Medulla oblongata (tissue), 1 donor: ENCODE measurements at regions not wholly inside any gene's neighbourhood (a gene's known extent, or its start where the extent isn't known, plus 50 kb on each side); places are given as distances from the start of the nearest gene placed in this dataset.

ENCODE experiments used
- DNase-seq: peaks from one replicate; pipeline ENCODE4 v3.0.0-alpha.2; 2015; ENCODE audit errors: extremely low spot score

DNA sequence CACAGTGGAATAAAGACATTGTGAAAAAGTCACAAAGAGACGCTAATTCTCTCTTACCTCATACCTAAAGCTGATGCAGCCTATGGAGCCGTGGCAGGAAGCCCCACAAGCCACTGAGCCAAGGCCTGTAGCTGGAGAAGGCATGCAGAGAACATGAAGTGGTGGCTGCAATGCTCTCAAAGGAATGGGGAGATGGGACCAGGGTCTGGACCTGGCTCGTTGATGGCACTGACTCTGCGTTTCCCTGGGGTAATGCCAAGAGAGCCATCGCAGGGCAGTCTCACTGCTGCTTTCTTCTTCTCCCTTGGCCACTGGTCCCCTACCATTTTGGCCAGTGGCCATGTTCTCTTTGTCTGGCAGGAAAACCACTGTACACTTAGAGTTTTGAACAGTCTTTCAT lies 329.9 kb upstream of the ZMIZ1 start:
- no peak for DNase-seq

DNA sequence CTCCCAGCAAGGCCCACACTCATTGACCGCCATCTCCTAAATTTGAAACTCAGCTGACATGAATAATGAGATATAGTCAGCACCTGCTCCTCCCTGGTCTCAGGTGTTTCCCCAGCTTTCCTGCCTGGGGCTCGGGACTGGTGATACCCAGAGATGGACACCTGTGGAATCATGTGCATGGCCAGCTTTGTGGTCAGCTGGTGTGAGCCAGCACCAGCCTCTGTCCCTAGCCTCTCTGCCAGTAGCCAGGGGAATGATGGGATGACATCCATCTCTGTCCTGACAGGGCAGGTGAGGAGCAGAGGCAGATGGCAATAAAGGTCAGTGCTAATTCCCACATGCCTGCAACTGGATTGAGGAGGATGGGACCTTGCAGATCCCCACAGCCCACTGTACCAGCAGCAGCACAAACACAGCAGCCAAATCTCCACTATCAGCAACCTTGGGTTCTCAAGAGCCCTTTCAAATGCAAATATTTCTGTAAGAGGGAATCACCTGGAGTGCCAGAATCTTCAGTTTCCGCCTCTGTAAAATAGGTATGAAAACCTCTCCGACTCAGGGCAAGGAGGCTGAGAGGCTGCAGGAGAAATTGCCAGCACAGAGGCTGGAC lies 329.2 kb upstream of the ZMIZ1 start:
- DNase-seq = no peak

DNA sequence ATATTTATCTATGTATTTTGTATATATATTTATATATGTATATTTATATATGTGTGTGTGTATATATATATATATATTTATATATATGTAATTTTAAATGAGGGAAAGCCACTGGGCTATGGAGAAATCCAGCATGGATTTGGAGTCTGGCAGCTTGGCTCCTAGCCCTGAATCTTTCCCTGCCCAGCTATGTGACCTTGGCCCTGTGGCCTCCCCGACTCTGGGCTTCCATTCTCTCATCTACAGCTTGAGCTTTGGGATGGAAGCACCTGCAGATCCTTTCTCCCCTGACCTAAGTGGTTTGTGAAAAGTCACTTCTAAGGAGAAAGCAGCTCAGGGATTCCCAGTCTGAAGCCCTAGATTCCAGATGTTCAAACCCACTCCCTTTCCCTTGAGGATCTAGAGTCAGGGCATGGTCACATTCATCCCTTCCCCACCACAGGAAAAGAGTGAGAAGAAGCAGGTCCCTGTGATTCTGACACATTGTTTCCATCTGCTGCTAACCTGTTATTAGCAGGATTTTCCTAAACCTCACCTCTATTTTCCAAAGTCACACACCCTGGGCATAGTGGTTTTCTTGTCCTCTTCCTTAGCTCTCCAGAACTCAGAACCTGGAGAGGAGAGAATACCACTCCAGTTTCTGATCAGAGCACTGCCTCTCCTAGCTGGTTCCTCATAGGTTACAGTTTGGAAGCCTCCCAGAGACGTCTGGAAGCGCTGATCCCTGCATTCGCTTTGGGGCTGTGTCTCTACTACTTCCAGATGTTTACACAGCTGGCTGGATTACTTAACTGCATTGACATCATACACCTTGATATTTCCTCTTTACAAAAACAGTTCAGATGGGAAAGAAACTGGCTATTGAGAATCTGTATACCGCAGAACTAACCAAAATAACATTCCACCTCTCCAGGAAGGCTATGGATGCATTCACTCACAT lies 327.5 kb upstream of the ZMIZ1 start:
- no peak for DNase-seq

DNA sequence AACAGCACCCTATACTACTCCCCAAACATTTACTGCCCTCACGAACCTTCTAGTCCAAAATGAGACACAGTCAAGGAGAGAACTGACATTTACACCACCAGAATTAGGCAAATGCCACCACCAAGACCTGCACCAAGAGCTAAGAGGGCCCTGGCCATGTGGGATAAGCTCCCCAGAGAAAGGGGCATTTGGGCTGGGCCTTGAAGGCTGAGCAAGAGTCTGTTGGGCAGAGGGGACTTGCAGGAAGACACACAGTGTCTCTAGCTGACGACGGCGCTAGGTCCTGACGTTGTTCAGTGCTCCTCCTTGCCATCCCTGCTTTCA lies 326.4 kb upstream of the ZMIZ1 start:
- no peak for DNase-seq

DNA sequence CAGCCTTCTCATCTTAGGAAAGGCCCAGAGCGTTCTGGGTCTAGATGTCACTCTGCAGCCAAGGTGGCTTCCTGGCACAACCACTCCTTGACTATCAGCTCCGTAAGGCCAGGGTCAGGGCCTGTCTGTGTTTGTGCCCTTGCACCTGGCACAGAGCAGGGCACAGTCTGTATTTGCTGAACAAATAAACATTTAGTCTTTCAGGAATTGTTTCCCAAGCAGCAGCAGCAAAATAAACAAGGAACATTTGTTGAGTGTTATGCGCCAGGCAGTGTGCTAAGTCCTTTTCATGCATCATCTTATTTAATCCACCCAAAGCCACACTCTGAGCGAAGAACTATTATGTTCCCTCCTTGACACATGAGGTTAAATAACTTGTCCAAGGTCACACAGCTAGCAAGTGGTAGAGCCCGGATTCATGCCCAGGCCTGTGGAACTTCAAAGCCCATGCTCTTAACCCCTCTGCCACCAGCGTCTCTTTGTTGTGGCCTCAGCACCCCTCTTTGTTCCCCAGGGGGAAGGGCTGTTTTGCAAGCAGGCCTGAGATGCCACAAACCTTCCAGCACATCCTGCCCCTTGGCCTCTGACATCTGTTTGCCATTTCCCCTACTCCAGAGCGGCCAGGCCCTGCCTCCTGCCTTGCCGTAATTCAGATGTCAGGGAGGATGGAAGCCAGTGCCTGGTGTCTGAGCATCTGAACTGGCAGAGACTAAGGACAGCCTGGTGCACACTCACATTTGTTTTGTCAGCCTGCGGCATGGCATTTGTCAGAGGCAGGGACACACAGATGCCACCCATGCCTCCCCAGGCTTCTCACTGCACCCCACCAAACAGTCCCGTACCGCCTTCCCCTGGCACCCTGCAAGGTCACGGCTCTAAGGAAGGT lies 325.8 kb upstream of the ZMIZ1 start:
- DNase-seq = no peak

DNA sequence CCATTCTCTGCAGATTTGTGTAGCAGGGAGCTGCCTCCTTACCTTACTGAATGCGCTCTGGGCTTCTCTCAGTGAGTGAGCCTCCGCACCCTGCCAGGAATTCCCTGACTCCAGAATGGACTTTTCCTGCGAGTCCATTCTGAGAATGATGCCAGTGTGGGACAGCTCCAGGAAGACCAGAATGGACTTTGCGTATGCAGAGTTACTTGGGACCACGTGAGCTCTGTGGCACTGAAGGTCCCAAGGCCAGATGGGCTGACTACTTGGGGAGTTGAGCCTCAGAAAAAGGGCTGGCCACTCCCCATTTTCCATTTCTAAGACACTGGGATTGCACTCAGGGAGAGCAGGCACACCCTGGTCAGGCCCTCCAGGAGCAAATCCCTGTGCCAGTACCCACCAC lies 324.7 kb upstream of the ZMIZ1 start:
- no peak for DNase-seq

DNA sequence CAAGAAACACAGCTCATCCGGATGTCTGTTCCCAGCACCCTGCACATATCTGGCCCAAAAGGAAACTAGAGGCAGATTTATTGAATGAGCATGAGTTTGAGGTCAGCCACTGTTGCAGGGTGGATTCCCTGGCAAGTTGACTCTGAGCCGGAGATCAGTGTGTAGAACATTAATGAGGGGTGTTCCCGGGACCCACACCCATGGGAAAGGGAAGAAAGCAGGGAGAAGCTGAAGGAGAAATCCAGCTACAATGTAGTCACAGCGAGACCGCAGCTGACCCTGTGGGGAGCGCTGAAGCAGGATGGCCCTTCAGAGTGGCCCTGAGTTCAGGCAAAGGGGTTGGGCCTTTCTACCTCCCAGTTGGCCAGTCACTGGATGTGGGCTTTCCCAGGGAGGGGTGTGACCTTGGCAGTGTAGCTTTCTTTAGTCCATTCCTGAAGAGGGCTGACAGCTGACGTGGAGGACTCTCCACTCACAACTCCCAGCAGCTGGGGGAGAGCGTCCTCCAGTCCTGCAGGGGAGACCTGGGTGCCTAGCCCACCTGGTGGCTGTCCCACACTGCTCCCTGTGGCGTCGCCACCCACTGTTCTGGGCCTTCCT lies 324.2 kb upstream of the ZMIZ1 start:
- DNase-seq = no peak

DNA sequence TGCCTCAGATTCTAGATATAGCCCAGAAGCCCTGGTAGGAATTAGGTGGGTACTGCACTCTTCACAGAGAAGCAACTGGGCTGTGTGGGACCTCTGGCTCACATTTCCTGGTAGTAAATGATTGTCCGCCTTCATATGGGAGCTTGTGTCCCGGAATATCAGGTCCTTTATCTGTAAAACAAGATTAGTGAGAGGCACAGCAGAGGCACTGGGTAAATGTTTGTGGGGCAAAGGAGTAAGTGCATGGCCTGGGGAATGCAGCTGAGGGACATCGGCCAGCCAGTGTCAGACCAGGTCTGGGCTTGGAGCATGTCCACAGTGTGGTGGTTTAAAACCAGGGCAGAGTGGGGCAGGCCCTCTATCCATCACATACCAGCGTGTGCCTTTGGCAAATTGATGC lies 323.3 kb upstream of the ZMIZ1 start:
- DNase-seq = no peak

DNA sequence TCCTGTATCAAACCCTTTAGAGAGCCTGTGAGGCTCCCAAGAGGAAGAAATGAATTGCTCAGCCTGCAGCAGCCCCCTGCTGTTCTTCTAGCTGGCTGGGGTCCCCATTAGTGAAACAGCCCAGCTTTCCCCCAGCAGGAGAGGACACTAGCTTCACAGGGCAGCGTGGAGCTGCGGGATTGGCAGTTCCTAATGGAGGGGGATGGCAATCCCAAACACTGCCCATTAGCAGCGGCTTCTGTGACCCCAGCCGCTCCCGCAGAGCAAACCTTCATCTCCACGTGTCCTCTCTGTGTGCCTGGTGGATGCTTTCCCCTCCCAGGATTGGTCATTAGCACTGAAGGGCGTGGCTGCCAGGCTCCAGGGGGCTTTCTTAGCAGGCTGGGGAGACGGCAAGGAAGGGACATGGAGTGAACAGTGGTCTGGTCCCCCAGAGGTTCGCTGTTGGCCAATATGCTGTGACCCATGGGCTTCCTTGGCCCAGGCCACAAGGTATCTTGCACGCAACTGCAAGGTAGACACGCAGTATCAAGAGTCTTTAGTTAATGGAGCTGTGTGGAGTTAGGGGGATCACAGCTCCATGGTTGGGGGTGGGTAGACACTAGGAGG lies 322.5 kb upstream of the ZMIZ1 start:
- no peak for DNase-seq

DNA sequence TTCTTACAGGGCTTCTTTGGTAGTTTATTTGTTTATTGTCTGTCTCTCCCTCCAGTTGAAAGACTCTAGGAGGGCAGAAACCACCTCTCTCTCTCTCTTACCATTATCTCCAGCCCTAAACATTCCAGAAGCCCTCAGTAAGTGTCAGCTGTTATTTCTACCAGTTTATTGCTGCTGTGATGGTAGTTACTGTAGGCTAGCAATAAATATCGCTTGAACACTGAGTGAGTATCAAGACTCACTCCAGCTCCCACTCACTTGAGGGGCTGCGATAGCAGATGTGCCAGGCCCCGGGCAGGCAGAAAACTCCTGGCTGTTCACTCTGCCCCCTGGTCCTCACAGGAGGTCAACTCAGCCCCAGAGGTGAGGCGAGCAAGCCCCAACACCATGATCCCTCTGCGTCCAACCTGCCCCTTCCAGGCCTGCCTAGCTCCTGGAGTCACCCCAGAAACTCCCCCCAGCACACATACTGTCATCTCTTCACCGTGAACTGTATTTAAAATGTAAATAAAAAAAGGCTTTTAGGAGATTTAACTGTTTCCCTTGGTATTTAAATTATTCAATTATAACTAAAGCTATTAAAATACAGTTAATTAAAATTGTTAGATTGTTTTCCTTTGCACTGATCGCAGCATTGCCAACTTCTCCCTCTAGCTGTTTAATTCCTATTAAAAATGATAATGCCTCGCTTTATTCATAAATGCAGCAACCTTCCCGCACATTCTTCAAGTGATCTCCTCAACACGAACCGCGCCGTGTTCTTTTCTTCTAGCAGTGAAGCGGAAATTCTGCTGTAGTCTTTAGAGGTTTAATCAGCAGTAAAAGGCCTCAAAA lies 321.1 kb upstream of the ZMIZ1 start:
- no peak for DNase-seq

DNA sequence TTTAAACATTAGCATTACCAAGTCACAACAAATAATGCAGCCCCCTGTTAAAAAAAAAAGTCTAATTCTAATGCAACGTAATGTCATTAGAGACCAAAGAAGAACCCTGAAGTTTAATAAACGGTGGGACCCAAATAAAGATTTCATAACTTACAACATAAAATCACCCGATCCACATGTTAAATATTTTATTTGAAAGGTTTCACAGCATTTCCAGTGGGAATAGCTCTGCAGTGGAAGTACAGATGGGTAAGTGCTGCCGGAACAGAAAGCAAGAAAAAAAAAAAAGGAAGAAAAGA lies 320.6 kb upstream of the ZMIZ1 start:
- DNase-seq = no peak

DNA sequence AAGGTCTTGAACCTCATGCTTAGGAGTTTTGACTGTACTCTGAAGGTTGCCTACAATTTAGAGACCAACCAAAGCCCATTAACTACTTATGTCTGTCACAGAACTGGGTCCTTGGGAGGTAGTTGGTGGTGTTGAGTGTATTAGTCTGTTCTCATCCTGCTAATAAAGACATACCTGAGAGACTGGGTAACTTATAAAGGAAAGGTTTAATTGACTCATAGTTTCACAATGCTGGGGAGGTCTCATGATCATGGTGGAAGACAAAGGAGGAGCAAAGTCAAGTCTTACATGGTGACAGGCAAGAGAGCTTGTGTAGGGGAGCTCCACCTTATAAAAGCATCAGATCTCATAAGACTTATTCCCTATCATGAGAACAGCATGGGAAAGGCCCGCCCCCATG lies 319.6 kb upstream of the ZMIZ1 start:
- DNase-seq = no peak

DNA sequence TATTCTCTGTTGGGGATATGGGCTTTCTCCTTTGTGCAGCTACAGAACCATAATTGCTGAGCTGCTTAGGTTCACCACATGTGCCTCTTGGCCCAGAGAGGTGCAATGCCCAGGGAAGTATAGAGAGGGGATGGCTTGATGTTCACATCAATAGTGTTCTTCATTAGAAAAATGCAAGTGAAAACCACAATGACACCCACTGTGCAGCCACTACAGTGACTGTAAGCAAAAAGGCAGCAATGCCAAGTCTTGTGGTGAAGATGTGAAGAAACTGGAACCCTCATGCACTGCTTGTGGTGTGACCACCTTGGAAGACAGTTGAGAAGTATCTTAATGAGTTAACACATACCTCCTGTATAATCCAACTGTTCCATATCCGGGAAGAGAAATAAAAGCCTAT lies 318.9 kb upstream of the ZMIZ1 start:
- DNase-seq = no peak

DNA sequence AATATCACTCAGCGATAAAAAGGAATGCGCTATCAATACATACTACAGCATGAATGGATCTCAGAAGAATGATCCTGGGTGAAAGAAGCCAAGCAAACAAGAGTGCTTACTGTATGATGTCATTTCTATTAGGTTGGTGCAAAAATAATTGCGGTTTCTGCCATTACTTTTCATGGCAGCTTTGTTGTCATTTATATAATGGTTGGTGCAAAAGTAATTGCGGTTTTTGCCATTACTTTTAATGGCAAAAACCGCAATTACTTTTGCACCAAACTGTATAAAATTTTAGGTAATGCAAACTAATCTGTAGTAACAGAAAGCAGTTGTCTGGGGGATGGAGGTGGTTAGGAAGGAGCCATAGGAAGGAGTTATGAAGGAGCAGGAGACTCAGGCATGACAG lies 318.3 kb upstream of the ZMIZ1 start:
- DNase-seq = no peak

DNA sequence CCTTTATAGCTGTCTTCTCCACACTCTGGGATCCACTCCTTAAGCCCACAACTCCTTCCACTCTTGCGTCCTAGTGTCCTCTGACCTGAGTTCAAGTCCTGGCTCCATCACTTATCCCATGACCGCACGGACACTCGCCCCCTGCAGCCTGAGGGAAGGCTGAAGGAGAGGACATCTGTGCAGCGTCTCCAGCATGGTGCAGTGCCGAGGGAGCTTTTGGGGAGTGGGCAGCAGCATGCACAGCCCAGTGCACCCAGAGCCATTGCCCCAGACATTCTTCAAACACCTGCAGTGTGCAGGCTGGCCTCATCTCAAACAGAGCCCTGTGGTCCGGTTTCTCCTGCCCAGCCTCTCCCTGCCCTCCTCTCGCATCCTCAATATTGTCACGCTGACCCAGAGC lies 317.1 kb upstream of the ZMIZ1 start:
- no peak for DNase-seq

DNA sequence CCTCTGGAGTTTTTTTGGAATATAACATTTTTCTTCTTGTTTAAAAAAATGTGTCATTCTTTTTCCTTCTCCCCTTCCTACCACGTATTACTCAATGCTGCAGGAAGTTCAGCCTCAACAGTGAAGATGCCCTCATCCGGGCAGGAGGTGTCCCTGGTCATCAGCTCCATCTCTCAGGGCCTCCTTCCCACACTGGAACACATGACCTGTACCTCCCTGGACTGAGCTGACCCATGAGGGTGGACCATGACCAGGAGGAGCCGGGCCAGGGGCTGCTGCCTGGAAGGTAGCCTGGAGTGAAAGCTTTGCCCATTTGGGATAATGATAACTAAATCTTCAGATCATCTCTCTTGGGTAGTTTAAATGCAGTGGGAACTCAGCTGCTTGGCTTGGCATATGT lies 316.5 kb upstream of the ZMIZ1 start:
- DNase-seq = no peak

DNA sequence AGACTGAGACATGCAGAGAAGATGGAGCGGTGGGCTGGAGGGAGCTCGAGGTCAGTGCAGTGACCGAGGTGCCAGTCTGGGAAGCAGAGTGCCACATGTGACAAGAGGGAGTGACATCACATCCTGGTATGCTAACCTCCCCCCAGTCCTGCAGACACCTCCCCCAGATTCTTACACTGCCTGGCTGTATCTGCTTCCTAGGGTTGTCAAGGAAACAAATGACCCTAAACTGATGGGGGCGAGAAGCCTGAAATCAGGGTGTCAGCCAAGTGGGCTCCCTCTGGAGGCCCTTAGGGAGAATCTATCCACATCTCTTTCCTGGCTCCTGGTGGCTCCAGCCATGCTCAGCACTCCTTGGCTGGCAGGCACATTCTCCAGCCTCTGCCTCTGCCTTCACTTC lies 316.1 kb upstream of the ZMIZ1 start:
- DNase-seq = no peak

DNA sequence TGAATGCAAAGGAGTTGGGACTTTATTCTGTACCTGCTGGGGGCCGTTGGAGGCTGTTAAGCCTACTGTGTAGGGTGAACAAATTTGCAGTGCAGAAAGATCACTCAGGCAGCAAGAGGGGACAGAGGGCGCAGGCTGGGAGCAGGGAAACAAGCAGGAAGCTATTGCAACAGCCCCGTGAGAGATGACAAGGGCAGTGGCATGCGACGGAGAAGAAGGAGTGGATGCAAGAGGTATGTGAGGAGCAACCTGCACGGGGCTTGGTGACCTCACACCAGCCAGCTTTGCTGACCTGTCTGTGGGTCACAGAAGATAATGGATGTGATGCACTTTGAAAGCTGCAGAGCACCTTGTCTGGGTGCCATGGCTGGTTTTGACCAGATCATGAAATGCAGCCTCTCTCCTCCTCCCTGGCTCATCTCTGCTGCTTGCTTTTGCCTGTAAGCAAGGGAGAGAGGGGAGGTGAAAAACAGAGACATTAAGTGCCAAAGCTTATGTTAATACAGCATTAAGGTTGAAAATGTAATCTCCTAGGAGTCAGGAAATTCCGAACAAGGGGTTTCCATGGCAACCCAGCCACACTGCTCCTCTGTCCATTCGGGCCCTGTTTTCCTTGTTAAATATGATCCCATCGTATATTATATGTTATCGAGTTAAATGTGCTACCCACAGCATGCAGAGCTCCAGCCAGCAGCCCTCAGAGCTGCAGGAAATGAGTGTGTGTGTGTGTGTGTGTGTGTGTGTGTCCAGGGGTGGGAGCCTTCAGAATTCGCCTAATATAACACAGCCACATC lies 314.3 kb upstream of the ZMIZ1 start:
- no peak for DNase-seq

DNA sequence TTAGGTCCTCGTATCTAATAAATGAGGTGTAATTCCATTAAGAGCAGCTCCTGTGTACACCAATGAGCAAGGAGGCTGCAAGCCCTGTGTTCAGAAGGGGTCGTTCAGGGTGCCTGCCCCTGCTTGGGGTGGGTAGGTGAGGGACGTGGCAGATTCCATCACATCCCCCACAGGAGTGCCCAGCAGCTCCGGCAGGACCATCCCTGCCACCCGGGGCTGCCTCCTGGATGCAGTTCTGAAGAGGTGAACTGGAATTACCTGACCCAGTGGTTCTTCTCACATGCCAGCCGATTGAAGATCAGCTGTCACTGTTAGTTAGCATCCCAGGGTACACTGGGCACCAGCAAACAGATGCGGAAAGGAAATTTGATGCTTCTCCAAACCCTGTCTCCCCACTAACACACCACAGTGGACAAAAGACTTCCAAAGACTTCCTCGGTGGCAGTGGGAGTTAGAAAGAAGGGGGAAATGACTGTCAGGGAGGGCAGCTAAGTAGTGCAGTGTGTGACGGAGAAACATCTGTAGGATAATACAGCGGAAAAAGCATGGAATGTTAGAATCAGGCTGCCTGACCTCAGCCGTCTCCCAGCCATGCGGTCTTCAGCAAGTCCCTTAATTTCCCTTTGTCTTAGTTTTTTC lies 313.6 kb upstream of the ZMIZ1 start:
- DNase-seq = no peak
